ENCODE measurements at regions not wholly inside any gene's neighbourhood (a gene's known extent, or its start where the extent isn't known, plus 50 kb on each side); places are given as distances from the start of the nearest gene placed in this dataset.

DNA sequence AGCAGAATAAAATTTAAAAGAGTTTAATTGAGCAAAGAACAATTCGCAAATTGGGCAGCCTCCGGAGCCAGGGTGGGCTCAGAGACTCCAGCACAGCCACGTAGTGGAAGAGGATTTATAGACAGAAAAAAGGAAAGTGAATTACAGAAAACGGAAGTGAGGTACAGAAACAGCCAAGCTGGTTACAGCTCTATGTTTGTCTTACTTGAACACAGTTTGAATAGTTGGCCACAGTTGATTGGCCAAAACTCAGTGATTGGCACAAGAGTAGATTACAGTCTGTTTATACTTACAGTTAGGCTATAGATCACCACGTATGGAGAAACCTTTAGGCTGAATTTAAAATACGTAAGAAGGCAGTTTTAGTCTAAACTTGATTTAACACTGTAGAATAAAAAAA is 78.8 kb upstream of the NEDD4L start:
- H3K4me1 Mint-ChIP-seq (ENCODE audit: low read depth, unreplicated experiment) = no peaks in the 10 kb centered on the region
- peaks cover 1% of the 10 kb centered on the region for H3K9me3 Mint-ChIP-seq (ENCODE audit: unreplicated experiment)
- H3K36me3 Mint-ChIP-seq (ENCODE audit: unreplicated experiment) = no peaks in the 10 kb centered on the region

DNA sequence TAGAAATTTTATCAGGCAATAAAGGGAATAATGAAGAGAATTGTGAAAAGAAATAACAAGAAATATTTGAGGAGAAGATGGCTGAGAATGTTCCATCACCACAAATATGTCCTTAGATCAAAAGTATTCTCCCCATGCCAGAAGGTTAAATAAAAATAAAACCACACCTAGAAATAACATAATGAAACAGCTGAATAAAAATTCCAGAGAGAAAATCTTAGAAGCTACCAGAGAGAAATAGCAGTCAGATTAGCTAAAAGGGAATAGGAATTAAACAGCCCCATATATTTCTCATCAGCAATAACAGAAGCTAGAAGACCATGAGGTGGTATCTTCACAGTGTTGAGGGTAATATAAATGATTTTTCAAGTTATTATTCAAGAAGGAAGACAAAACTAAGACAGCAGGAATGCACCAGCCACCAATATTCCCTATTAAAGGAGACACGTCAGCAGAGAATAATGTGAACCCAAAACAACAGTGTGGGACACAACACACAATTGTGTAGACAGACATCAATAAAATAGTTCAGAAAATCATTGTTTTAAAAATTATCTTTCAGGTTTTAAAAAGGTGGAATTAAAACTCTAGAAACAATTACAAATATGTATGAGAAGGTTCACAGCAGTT is 82.0 kb upstream of the NEDD4L start:
- Mint-ChIP-seq H3K9me3 (ENCODE audit: unreplicated experiment) (peaks cover 1% of the 10 kb centered on the region), H3K4me3 (ENCODE audit: unreplicated experiment) (no peak overlapping the region), H3K27me3 (ENCODE audit: unreplicated experiment) (no peaks in the 10 kb centered on the region), H3K36me3 (ENCODE audit: unreplicated experiment) (no peaks in the 10 kb centered on the region), H3K4me1 (ENCODE audit: low read depth, unreplicated experiment) (no peaks in the 10 kb centered on the region), H3K27ac (ENCODE audit: unreplicated experiment) (no peak overlapping the region)
- no peak for DNase-seq
- TF ChIP-seq, protein P1, sequence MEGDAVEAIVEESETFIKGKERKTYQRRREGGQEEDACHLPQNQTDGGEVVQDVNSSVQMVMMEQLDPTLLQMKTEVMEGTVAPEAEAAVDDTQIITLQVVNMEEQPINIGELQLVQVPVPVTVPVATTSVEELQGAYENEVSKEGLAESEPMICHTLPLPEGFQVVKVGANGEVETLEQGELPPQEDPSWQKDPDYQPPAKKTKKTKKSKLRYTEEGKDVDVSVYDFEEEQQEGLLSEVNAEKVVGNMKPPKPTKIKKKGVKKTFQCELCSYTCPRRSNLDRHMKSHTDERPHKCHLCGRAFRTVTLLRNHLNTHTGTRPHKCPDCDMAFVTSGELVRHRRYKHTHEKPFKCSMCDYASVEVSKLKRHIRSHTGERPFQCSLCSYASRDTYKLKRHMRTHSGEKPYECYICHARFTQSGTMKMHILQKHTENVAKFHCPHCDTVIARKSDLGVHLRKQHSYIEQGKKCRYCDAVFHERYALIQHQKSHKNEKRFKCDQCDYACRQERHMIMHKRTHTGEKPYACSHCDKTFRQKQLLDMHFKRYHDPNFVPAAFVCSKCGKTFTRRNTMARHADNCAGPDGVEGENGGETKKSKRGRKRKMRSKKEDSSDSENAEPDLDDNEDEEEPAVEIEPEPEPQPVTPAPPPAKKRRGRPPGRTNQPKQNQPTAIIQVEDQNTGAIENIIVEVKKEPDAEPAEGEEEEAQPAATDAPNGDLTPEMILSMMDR (IDR thresholded peaks at IDR 0.05; ENCODE audit: partially characterized antibody, unreplicated experiment) = no peak

More for the DNA sequence above, 78.8 kb upstream of the NEDD4L start:
- TF ChIP-seq, protein P1 (IDR thresholded peaks at IDR 0.05; ENCODE audit: partially characterized antibody, unreplicated experiment) = no peak
- H3K27me3 Mint-ChIP-seq (ENCODE audit: unreplicated experiment) = no peaks in the 10 kb centered on the region
- H3K27ac Mint-ChIP-seq (ENCODE audit: unreplicated experiment) = no peak overlapping the region
- DNase-seq = no peak
- H3K4me3 Mint-ChIP-seq (ENCODE audit: unreplicated experiment) = no peak overlapping the region

DNA sequence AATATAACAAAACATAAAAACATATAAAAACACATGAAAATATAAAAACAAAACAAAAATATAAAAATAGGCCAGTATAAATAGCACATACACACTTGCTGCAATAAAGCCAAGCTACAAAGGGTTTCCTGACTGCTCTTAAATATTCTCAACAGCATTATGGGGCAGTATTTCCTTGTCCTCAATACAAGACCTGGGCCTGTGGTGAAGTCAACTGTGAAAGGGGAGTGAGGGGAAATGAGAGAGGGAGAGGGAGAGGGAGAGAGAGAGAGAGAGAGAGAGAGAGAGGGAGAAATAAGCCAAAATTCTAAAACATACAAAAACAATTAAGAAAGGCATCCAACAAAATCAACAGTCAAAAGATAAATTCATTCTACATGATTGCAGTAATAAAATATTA is 82.6 kb upstream of the NEDD4L start:
- TF ChIP-seq, protein P1 (IDR thresholded peaks at IDR 0.05; ENCODE audit: partially characterized antibody, unreplicated experiment) = no peak
- no peak overlapping the region for H3K27ac Mint-ChIP-seq (ENCODE audit: unreplicated experiment)

DNA sequence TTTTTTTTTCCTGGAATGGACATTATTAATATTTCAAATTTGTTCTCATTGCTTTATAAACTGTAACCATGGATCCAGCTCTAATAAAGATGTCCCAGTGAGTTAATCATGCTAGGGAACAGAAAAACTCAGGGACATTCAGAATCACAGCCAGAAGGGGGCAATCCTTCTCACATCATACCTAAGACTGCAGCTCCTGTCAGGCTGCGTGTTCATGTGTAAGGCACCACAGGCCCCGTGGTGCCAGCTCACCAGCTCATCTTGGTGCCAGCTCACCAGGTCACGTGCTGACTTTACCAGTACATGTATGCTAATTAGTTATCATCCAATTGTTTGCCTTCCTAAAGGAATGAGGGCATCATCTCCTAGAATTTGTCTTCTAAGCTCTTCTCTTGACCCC is 84.7 kb upstream of the NEDD4L start:
- Mint-ChIP-seq H3K9me3 (ENCODE audit: unreplicated experiment) (peaks cover 1% of the 10 kb centered on the region), H3K4me3 (ENCODE audit: unreplicated experiment) (no peak overlapping the region), H3K36me3 (ENCODE audit: unreplicated experiment) (no peaks in the 10 kb centered on the region), H3K27ac (ENCODE audit: unreplicated experiment) (no peak overlapping the region), H3K27me3 (ENCODE audit: unreplicated experiment) (no peaks in the 10 kb centered on the region), H3K4me1 (ENCODE audit: low read depth, unreplicated experiment) (no peaks in the 10 kb centered on the region)
- no peak for DNase-seq
- TF ChIP-seq, protein P1 (IDR thresholded peaks at IDR 0.05; ENCODE audit: partially characterized antibody, unreplicated experiment) = peak; percentile 28

More for the DNA sequence above, 82.6 kb upstream of the NEDD4L start:
- Mint-ChIP-seq H3K27me3 (ENCODE audit: unreplicated experiment) (no peaks in the 10 kb centered on the region), H3K9me3 (ENCODE audit: unreplicated experiment) (peaks cover 1% of the 10 kb centered on the region), H3K4me1 (ENCODE audit: low read depth, unreplicated experiment) (no peaks in the 10 kb centered on the region), H3K4me3 (ENCODE audit: unreplicated experiment) (no peak overlapping the region), H3K36me3 (ENCODE audit: unreplicated experiment) (no peaks in the 10 kb centered on the region)
- DNase-seq = no peak

DNA sequence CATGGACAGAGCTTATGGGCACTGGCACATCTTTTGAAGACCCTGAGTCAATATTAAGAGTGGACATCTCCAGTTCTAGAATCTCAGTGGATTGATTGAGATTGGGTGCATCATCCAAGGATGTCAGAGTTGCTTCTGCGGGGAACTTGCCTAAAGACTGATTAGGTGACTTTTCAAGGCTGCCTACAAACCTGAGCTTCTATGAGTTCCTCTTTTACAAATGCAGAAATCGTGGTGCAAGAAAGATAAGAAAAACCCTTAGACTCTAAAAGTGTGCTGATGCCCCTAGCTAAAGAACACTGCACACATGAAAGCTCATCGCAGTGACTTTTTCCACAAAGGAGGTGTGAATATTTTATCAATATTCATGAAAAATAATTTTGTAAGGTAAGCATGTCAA is 86.8 kb upstream of the NEDD4L start:
- no peaks in the 10 kb centered on the region for H3K4me1 Mint-ChIP-seq (ENCODE audit: low read depth, unreplicated experiment)
- H3K27me3 Mint-ChIP-seq (ENCODE audit: unreplicated experiment) = no peaks in the 10 kb centered on the region
- no peak for DNase-seq
- TF ChIP-seq, protein P1 (IDR thresholded peaks at IDR 0.05; ENCODE audit: partially characterized antibody, unreplicated experiment) = no peak
- H3K27ac Mint-ChIP-seq (ENCODE audit: unreplicated experiment) = no peak overlapping the region
- no peaks in the 10 kb centered on the region for H3K36me3 Mint-ChIP-seq (ENCODE audit: unreplicated experiment)
- H3K4me3 Mint-ChIP-seq (ENCODE audit: unreplicated experiment) = no peak overlapping the region
- peaks cover 1% of the 10 kb centered on the region for H3K9me3 Mint-ChIP-seq (ENCODE audit: unreplicated experiment)

All from glutamatergic neuron (in vitro differentiated cells).